IMR-90 (cell line): ENCODE measurements at regions not wholly inside any gene's neighbourhood (a gene's known extent, or its start where the extent isn't known, plus 50 kb on each side); places are given as distances from the start of the nearest gene placed in this dataset.

Experiments
- ATAC-seq: fragments of 200-7000 bp; cut with Tn5 transposase; 2 replicates; pipeline ENCODE4 v1.9.1; 2020; ENCODE audit warnings: low read depth, mild to moderate bottlenecking, moderate library complexity
- BruUV-seq: library from RNA; stranded (reverse); fragments of 400-500 nt; replicated peaks from 2 replicates; lab custom pipeline; 2021; lab: Mats Ljungman, UMichigan
- CTCF ChIA-PET: fragments of 300-600 bp; formaldehyde crosslinking; extraction: SDS; loops from one replicate; lab custom pipeline; 2021; ENCODE audit warnings: antibody characterized with exemption; lab: Yijun Ruan, JAX
- POLR2A ChIA-PET: fragments of 300-600 bp; sonication (Branson Sonifier 250); formaldehyde crosslinking; loops from one replicate; lab custom pipeline; 2022; ENCODE audit warnings: antibody characterized with exemption; ENCODE audit not compliant: unreplicated experiment; lab: Charles Lee
- DNase-seq: peaks from one replicate; pipeline ENCODE4 v3.0.0; 2013
- H2AFZ ChIP-seq: replicated peaks from 2 replicates; pipeline ENCODE3; 2013; ENCODE audit warnings: low read length, mild to moderate bottlenecking; ENCODE audit not compliant: poor library complexity
- H2AK5ac ChIP-seq: 2 replicates; pipeline ENCODE4 v1.6.1; 2013; ENCODE audit warnings: low read depth, low read length, inconsistent platforms
- H2AK9ac ChIP-seq: replicated peaks from 2 replicates; pipeline ENCODE3; 2013; ENCODE audit warnings: mild to moderate bottlenecking, low read depth, low read length, moderate library complexity; ENCODE audit not compliant: poor library complexity
- H2BK120ac ChIP-seq: 2 replicates; pipeline ENCODE4 v1.6.1; 2013; ENCODE audit warnings: low read depth, low read length, inconsistent platforms
- H2BK15ac ChIP-seq: 3 replicates; pipeline ENCODE4 v1.6.1; 2013; ENCODE audit warnings: low read depth, low read length, inconsistent platforms
- H2BK20ac ChIP-seq: 2 replicates; pipeline ENCODE4 v1.6.1; 2013; ENCODE audit warnings: low read depth, mild to moderate bottlenecking, inconsistent platforms, low read length, moderate library complexity
- H2BK5ac ChIP-seq: 2 replicates; pipeline ENCODE4 v1.6.1; 2013; ENCODE audit warnings: mild to moderate bottlenecking, low read depth, low read length, inconsistent platforms; ENCODE audit not compliant: poor library complexity, severe bottlenecking
- H3K14ac ChIP-seq: replicated peaks from 2 replicates; pipeline ENCODE4 v1.6.1; 2013; ENCODE audit warnings: low read depth, low read length, inconsistent platforms
- H3K18ac ChIP-seq: 2 replicates; pipeline ENCODE4 v1.6.1; 2013; ENCODE audit warnings: low read depth, low read length, control low read depth
- H3K23ac ChIP-seq: 2 replicates; pipeline ENCODE4 v1.6.1; 2013; ENCODE audit warnings: low read depth, low read length, inconsistent platforms
- H3K27ac ChIP-seq: 2 replicates; pipeline ENCODE4 v1.5.1; 2013; ENCODE audit warnings: mild to moderate bottlenecking, control low read depth, low read length; ENCODE audit not compliant: insufficient read depth
- H3K27me3 ChIP-seq: 2 replicates; pipeline ENCODE4 v1.6.1; 2013; ENCODE audit warnings: low read length; ENCODE audit not compliant: control insufficient read depth, insufficient read depth
- H3K36me3 ChIP-seq: 2 replicates; pipeline ENCODE4 v1.6.1; 2013; ENCODE audit warnings: low read length, mixed read lengths; ENCODE audit not compliant: control insufficient read depth, insufficient read depth
- H3K4ac ChIP-seq: 2 replicates; pipeline ENCODE4 v1.6.1; 2013; ENCODE audit warnings: low read depth, low read length, inconsistent platforms
- H3K4me1 ChIP-seq: 2 replicates; pipeline ENCODE4 v1.6.1; 2013; ENCODE audit warnings: low read length, mixed read lengths; ENCODE audit not compliant: control insufficient read depth, insufficient read depth
- H3K4me2 ChIP-seq: 2 replicates; pipeline ENCODE4 v1.6.1; 2013; ENCODE audit warnings: low read depth, mild to moderate bottlenecking, control low read depth, low read length, moderate library complexity
- H3K4me3 ChIP-seq: 2 replicates; pipeline ENCODE4 v1.5.1; 2013; ENCODE audit warnings: low read depth, mild to moderate bottlenecking, control low read depth, low read length, moderate library complexity; ENCODE audit not compliant: insufficient read depth
- H3K56ac ChIP-seq: 2 replicates; pipeline ENCODE4 v1.6.1; 2013; ENCODE audit warnings: low read length, inconsistent platforms; ENCODE audit not compliant: insufficient read depth; ENCODE audit errors: extremely low read depth
- H3K79me1 ChIP-seq, 2 experiments: 2 replicates each; pipeline ENCODE4 v1.6.1; 2013; ENCODE audit warnings: low read length in 2 of 2, inconsistent platforms in 1 of 2, low read depth in 1 of 2
- H3K9ac ChIP-seq: 2 replicates; pipeline ENCODE4 v1.6.1; 2013; ENCODE audit warnings: low read depth, low read length, control low read depth
- H3K9me1 ChIP-seq: 2 replicates; pipeline ENCODE4 v1.6.1; 2013; ENCODE audit warnings: low read length, inconsistent platforms; ENCODE audit not compliant: insufficient read depth
- H3K9me3 ChIP-seq: 2 replicates; pipeline ENCODE4 v1.6.1; 2013; ENCODE audit warnings: low read length; ENCODE audit not compliant: control insufficient read depth, insufficient read depth
- H4K20me1 ChIP-seq: 2 replicates; pipeline ENCODE4 v1.6.1; 2013; ENCODE audit warnings: low read length, inconsistent platforms; ENCODE audit not compliant: insufficient read depth
- H4K5ac ChIP-seq: 2 replicates; pipeline ENCODE4 v1.6.1; 2013; ENCODE audit warnings: mild to moderate bottlenecking, low read depth, low read length, control low read depth
- H4K8ac ChIP-seq, 2 experiments: 2 replicates each; pipeline ENCODE4 v1.6.1; 2013; ENCODE audit warnings: low read depth in 2 of 2, low read length in 2 of 2, control low read depth in 1 of 2, inconsistent platforms in 1 of 2
- H4K91ac ChIP-seq: 2 replicates; pipeline ENCODE4 v1.6.1; 2013; ENCODE audit warnings: low read depth, low read length, inconsistent platforms; ENCODE audit not compliant: insufficient read depth
- BHLHE40 ChIP-seq: fragments of 150-350 bp; IDR thresholded peaks from 2 replicates; pipeline ENCODE4 v1.6.1; 2016; ENCODE audit warnings: mild to moderate bottlenecking, low read depth, low read length
- CEBPB ChIP-seq: IDR thresholded peaks from 2 replicates; pipeline ENCODE4 v1.6.1; 2012; ENCODE audit warnings: low read depth, low read length, improper control_type of control experiment
- CHD1 ChIP-seq: IDR thresholded peaks from 2 replicates; pipeline ENCODE4 v1.6.1; 2012; ENCODE audit warnings: low read depth, low read length, improper control_type of control experiment
- CTCF ChIP-seq: conservative IDR thresholded peaks from 2 replicates; pipeline ENCODE4 v1.5.1; 2012; ENCODE audit warnings: mild to moderate bottlenecking, low read depth, low read length, improper control_type of control experiment
- ELK1 ChIP-seq: fragments of 150-350 bp; IDR thresholded peaks from 2 replicates; pipeline ENCODE4 v1.6.1; 2016; ENCODE audit warnings: low read depth, mild to moderate bottlenecking, low read length, moderate library complexity, borderline replicate concordance
- FOS ChIP-seq: fragments of 150-350 bp; IDR thresholded peaks from 2 replicates; pipeline ENCODE4 v1.6.1; 2016; ENCODE audit warnings: low read depth, low read length
- MAZ ChIP-seq: IDR thresholded peaks from 2 replicates; pipeline ENCODE4 v1.6.1; 2012; ENCODE audit warnings: low read depth, mild to moderate bottlenecking, low read length, improper control_type of control experiment, moderate library complexity, borderline replicate concordance
- MXI1 ChIP-seq: IDR thresholded peaks from 2 replicates; pipeline ENCODE4 v1.6.1; 2012; ENCODE audit warnings: low read depth, mild to moderate bottlenecking, low read length, moderate library complexity, borderline replicate concordance
- NFE2L2 ChIP-seq: fragments of 150-350 bp; IDR thresholded peaks from 2 replicates; pipeline ENCODE4 v1.6.1; 2016; ENCODE audit warnings: low read depth, mild to moderate bottlenecking, low read length
- RCOR1 ChIP-seq: IDR thresholded peaks from 2 replicates; pipeline ENCODE4 v1.6.1; 2012; ENCODE audit warnings: mild to moderate bottlenecking, low read length, improper control_type of control experiment; ENCODE audit not compliant: insufficient replicate concordance
- RFX5 ChIP-seq: IDR thresholded peaks from 2 replicates; pipeline ENCODE4 v1.8.0; 2012; ENCODE audit warnings: low read depth, mild to moderate bottlenecking, low read length, moderate library complexity
- SMC3 ChIP-seq: fragments of 150-350 bp; IDR thresholded peaks from 2 replicates; pipeline ENCODE4 v1.6.1; 2016; ENCODE audit warnings: low read depth, mild to moderate bottlenecking, antibody characterized with exemption, low read length, moderate library complexity
- USF2 ChIP-seq: fragments of 150-350 bp; IDR thresholded peaks from 2 replicates; pipeline ENCODE4 v1.6.1; 2017; ENCODE audit warnings: mild to moderate bottlenecking, antibody characterized with exemption, low read length, low read depth
- WGBS, 2 experiments: methylation state at CpG; one replicate each; pipeline versions ENCODE4 v1.1.5 to v1.1.7; 2013; ENCODE audit warnings: missing lambda C conversion rate in 2 of 2; ENCODE audit not compliant: insufficient read length in 1 of 2; ENCODE audit errors: extremely low coverage in 2 of 2; 5-methylcytosine and 5-hydroxymethylcytosine counted together
- dilution Hi-C: fragments of 300-500 bp; cut with HindIII; formaldehyde crosslinking; loops from one replicate; pipeline ENCODE4 v1.14.3; 2018; ENCODE audit warnings: low sequenced_read_pairs; ENCODE audit not compliant: unreplicated experiment
- in situ Hi-C: fragments of 300-500 bp; cut with MboI; formaldehyde crosslinking; loops from 3 replicates; pipeline ENCODE4 v1.14.3; 2019; ENCODE audit warnings: low sequenced_read_pairs, inconsistent platforms, mixed read lengths
- intact Hi-C: fragments of 100-400 bp; cut with micrococcal nuclease; formaldehyde crosslinking; loops from 2 replicates; pipeline ENCODE4 v1.10.0; 2022

GRCh38 chr14:48304729-48305128, 629.3 kb upstream of the MDGA2 start:
- DNase-seq (no peak), ATAC-seq (no peak)
- Histone ChIP-seq H2BK20ac (no peak overlapping the region), H3K27me3 (no peaks in the 10 kb centered on the region), H3K56ac (no peak overlapping the region), H4K8ac (no peak overlapping the region), H3K4ac (no peak overlapping the region), H3K4me3 (no peak overlapping the region), H3K23ac (no peak overlapping the region), H4K5ac (no peak overlapping the region), H3K36me3 (no peaks in the 10 kb centered on the region), H3K14ac (no peak overlapping the region), H3K27ac (no peak overlapping the region), H2BK15ac (no peak overlapping the region), H2AFZ (no peak overlapping the region), H3K9me3 (peaks cover 2% of the 10 kb centered on the region; the same call in 1 of the 2 replicates), H3K4me2 (no peak overlapping the region), H2BK5ac (no peak overlapping the region), H3K79me1 (no peaks in the 10 kb centered on the region), H3K18ac (no peak overlapping the region), H2BK120ac (no peak overlapping the region), H2AK5ac (no peak overlapping the region), H4K91ac (no peak overlapping the region), H3K9ac (no peak overlapping the region), H2AK9ac (no peak overlapping the region), H4K20me1 (no peaks in the 10 kb centered on the region), H3K4me1 (no peaks in the 10 kb centered on the region), H3K9me1 (no peaks in the 10 kb centered on the region)
- ChIA-PET POLR2A (no interaction called here), CTCF (no interaction called here)
- WGBS, 2 experiments = 83% methylated on average over 1 of the region's 3 CpGs; no CpG with 5 or more reads in 1 of the 2 experiments
- in situ Hi-C loops (no loop called here), dilution Hi-C loops (no loop called here), intact Hi-C loops (no loop called here)
- BruUV-seq = no TSS peak
- TF ChIP-seq MAZ = no peak
- no peak for TF ChIP-seq NFE2L2
- TF ChIP-seq RFX5 = no peak
- no peak for TF ChIP-seq SMC3
- no peak for TF ChIP-seq MXI1
- TF ChIP-seq FOS = no peak
- TF ChIP-seq RCOR1 = no peak
- TF ChIP-seq BHLHE40 = no peak
- no peak for TF ChIP-seq CEBPB
- no peak for TF ChIP-seq ELK1
- TF ChIP-seq CHD1 = no peak
- no peak for TF ChIP-seq USF2
- TF ChIP-seq CTCF = no peak
